Activated T-cell treated with anti-CD3 and anti-CD28 coated beads, Interleukin-2, amount 50 U/mL, for 4 hours (primary cell): ENCODE measurements at regions not wholly inside any gene's neighbourhood (a gene's known extent, or its start where the extent isn't known, plus 50 kb on each side); places are given as distances from the start of the nearest gene placed in this dataset.
A peak's percentile ranks its signal among the peaks of the same experiment; 100 is the strongest.

ENCODE experiments used
- ATAC-seq, 2 donors: fragments of 200-7000 bp; cut with Tn5 transposase; one replicate each; pipeline ENCODE4 v1.10.0; 2021
- DNase-seq: peaks from one replicate; pipeline ENCODE4 v3.0.0-alpha.2; 2020
- H3K27me3 Mint-ChIP-seq: one replicate; pipeline ENCODE4 v1.8.0; 2021; ENCODE audit warnings: low read depth, mixed read lengths
- H3K36me3 Mint-ChIP-seq: one replicate; pipeline ENCODE4 v1.8.0; 2022; ENCODE audit warnings: mixed read lengths; ENCODE audit not compliant: insufficient read depth
- H3K4me1 Mint-ChIP-seq: one replicate; pipeline ENCODE4 v1.8.0; 2021; ENCODE audit warnings: low read depth, mixed read lengths
- H3K4me3 Mint-ChIP-seq: one replicate; pipeline ENCODE4 v1.8.0; 2021; ENCODE audit warnings: mild to moderate bottlenecking, moderate library complexity, mixed read lengths
- H3K9me3 Mint-ChIP-seq: one replicate; pipeline ENCODE4 v1.8.0; 2021; ENCODE audit warnings: mixed read lengths

GRCh38 chr3:117998071-117998470 is 1036.6 kb downstream of the IGSF11 start:
- H3K9me3 Mint-ChIP-seq: no peaks in the 10 kb centered on the region
- H3K4me3 Mint-ChIP-seq: peak overlapping the region; percentile 11
- H3K4me1 Mint-ChIP-seq: no peaks in the 10 kb centered on the region
- DNase-seq (no peak), ATAC-seq (peak in 1 of 2 donors; percentile 8)
- peaks cover 5% of the 10 kb centered on the region for H3K27me3 Mint-ChIP-seq
- H3K36me3 Mint-ChIP-seq: no peaks in the 10 kb centered on the region

- Mint-ChIP-seq H3K4me1 (no peaks in the 10 kb centered on the region), H3K9me3 (no peaks in the 10 kb centered on the region), H3K27me3 (peaks cover 5% of the 10 kb centered on the region), H3K4me3 (no peak overlapping the region), H3K36me3 (no peaks in the 10 kb centered on the region)
- ATAC-seq (no peak), DNase-seq (no peak)
These were observed 1034.4 kb downstream of the IGSF11 start for GRCh38 chr3:118000219-118000618.

DNA sequence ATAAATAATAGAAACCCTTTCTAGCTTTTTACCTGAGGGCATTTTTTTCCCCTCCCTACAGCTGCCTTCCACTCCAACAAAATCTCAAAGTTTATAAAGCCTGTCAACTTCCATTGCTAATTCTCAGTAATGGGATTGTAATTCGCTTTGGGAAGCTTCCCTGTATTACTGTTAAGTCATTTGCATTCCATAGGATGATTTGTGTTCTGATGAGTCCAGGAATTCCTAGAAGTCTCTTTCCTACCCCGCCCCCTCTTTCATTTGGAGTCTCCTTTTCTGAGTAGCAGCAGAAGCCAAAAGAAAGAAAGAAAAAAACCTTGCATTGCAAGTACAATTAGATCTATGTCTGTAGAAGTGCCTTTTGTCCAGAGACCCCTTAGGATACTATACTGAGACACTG is 1033.3 kb downstream of the IGSF11 start:
- Mint-ChIP-seq H3K36me3 (no peaks in the 10 kb centered on the region), H3K9me3 (no peaks in the 10 kb centered on the region), H3K4me3 (no peak overlapping the region), H3K27me3 (peaks cover 5% of the 10 kb centered on the region), H3K4me1 (no peaks in the 10 kb centered on the region)
- no peak for DNase-seq
- ATAC-seq: no peak

- DNase-seq (no peak), ATAC-seq (no peak)
- Mint-ChIP-seq H3K4me1 (no peaks in the 10 kb centered on the region), H3K27me3 (no peaks in the 10 kb centered on the region), H3K36me3 (no peaks in the 10 kb centered on the region), H3K9me3 (peaks cover 18% of the 10 kb centered on the region), H3K4me3 (no peak overlapping the region)
These were observed 1022.7 kb downstream of the IGSF11 start for GRCh38 chr3:118011910-118012309.

DNA sequence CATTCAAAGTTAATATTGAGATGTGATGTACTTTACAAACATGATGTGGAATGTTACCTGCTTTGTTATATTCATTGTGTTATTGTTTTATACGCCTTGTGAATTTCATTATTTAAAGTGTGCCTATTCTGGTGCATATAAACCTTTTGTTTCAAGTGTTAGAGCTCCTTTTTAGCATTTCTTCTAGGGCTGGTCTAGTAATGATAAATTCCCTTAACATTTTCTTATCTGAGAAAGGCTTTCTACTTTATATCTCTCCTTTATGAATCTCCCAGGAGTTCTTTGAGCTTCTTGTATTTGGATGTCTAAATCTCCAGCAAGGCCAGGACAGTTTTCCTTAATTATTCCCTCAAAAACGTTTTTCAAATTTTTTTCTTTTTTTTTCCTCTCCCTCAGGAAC is 1005.6 kb downstream of the IGSF11 start:
- Mint-ChIP-seq H3K4me3 (no peak overlapping the region), H3K4me1 (no peaks in the 10 kb centered on the region), H3K9me3 (peaks cover 48% of the 10 kb centered on the region), H3K27me3 (no peaks in the 10 kb centered on the region), H3K36me3 (no peaks in the 10 kb centered on the region)
- DNase-seq (no peak), ATAC-seq (no peak)

GRCh38 chr3:118036215-118036614 is 998.4 kb downstream of the IGSF11 start:
- H3K9me3 Mint-ChIP-seq: peaks cover 27% of the 10 kb centered on the region
- no peaks in the 10 kb centered on the region for H3K27me3 Mint-ChIP-seq
- no peak for ATAC-seq
- no peaks in the 10 kb centered on the region for H3K4me1 Mint-ChIP-seq
- H3K4me3 Mint-ChIP-seq: no peak overlapping the region
- no peak for DNase-seq
- H3K36me3 Mint-ChIP-seq: no peaks in the 10 kb centered on the region

DNA sequence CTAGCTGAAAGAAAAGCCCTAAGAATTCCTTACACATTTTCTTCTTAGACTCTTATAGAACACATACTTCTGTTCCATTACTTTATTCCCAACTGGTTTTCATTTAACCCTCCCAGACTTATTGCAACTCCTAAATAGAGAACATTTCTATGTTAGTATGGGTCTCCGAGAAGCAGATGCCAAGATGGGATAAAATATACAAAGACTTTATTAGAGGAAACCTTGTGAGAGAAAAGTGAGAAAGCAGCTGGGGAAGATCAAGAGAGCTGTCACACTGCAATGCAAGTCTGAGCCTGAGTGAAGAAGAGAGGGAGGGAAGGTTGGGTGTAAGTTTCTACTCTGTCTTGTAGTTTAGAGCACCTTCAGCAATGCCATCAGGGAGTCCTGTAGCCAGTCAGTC is 979.3 kb downstream of the IGSF11 start:
- no peaks in the 10 kb centered on the region for H3K36me3 Mint-ChIP-seq
- H3K27me3 Mint-ChIP-seq: no peaks in the 10 kb centered on the region
- DNase-seq: no peak
- H3K4me3 Mint-ChIP-seq: no peak overlapping the region
- no peak for ATAC-seq
- no peaks in the 10 kb centered on the region for H3K4me1 Mint-ChIP-seq
- peaks cover 22% of the 10 kb centered on the region for H3K9me3 Mint-ChIP-seq

DNA sequence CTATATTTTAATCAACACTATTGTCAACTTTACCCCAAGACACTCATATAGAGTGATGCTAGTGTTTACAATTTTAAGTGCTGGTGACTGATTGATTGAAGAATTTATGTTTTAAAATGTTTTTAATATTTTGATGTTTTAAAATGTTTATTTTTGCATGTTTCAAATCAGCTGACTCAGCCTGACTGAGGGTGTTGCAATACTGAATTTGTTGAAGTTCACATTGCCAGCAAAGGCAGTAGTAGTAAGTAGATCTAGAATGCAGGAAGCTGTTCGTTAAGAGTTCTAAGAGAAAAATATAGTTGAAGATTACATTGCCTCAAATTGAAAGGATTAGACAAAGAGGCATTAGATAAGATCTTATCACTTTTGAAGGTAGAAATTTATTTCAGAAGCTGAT is 977.6 kb downstream of the IGSF11 start:
- no peaks in the 10 kb centered on the region for H3K27me3 Mint-ChIP-seq
- peaks cover 14% of the 10 kb centered on the region for H3K9me3 Mint-ChIP-seq
- DNase-seq (no peak), ATAC-seq (no peak)
- no peaks in the 10 kb centered on the region for H3K36me3 Mint-ChIP-seq
- no peak overlapping the region for H3K4me3 Mint-ChIP-seq
- no peaks in the 10 kb centered on the region for H3K4me1 Mint-ChIP-seq

GRCh38 chr3:118059096-118059495 is 975.5 kb downstream of the IGSF11 start:
- DNase-seq: no peak
- Mint-ChIP-seq H3K4me3 (no peak overlapping the region), H3K9me3 (peaks cover 14% of the 10 kb centered on the region), H3K4me1 (no peaks in the 10 kb centered on the region), H3K27me3 (no peaks in the 10 kb centered on the region), H3K36me3 (no peaks in the 10 kb centered on the region)
- ATAC-seq: no peak

DNA sequence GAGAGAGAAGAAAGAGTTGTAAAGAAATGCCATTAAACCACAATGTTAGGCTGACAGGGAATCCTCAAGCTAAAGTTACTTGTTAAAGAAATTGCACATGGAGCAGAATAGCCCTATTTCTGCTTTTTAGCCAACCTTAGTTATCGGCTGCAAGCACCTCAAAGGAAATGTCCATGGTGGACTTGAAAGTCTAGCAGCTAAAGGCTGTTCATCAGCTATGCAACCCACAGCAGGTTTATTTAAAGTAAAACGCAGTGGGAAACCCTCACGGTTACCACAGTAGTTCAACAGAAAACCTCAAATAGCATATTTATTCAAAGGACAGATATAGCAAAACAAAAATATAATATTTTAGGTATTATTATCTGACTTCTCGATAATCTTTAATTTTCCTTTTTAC is 967.2 kb downstream of the IGSF11 start:
- H3K27me3 Mint-ChIP-seq: no peaks in the 10 kb centered on the region
- peaks cover 12% of the 10 kb centered on the region for H3K9me3 Mint-ChIP-seq
- DNase-seq (no peak), ATAC-seq (no peak)
- H3K4me3 Mint-ChIP-seq: no peak overlapping the region
- no peaks in the 10 kb centered on the region for H3K4me1 Mint-ChIP-seq
- no peaks in the 10 kb centered on the region for H3K36me3 Mint-ChIP-seq

GRCh38 chr3:118075873-118076272 is 958.8 kb downstream of the IGSF11 start:
- Mint-ChIP-seq H3K4me1 (no peaks in the 10 kb centered on the region), H3K4me3 (no peak overlapping the region), H3K27me3 (no peaks in the 10 kb centered on the region), H3K9me3 (peaks cover 23% of the 10 kb centered on the region), H3K36me3 (no peaks in the 10 kb centered on the region)
- DNase-seq: no peak
- ATAC-seq: no peak

- DNase-seq (no peak), ATAC-seq (no peak)
- no peak overlapping the region for H3K4me3 Mint-ChIP-seq
- H3K4me1 Mint-ChIP-seq: no peaks in the 10 kb centered on the region
- H3K27me3 Mint-ChIP-seq: no peaks in the 10 kb centered on the region
- peaks cover 17% of the 10 kb centered on the region for H3K9me3 Mint-ChIP-seq
- no peaks in the 10 kb centered on the region for H3K36me3 Mint-ChIP-seq
These were observed 957.3 kb downstream of the IGSF11 start for GRCh38 chr3:118077332-118077731.

GRCh38 chr3:118080889-118081288 is 953.8 kb downstream of the IGSF11 start:
- no peaks in the 10 kb centered on the region for H3K36me3 Mint-ChIP-seq
- no peaks in the 10 kb centered on the region for H3K27me3 Mint-ChIP-seq
- ATAC-seq (no peak), DNase-seq (no peak)
- peaks cover 5% of the 10 kb centered on the region for H3K9me3 Mint-ChIP-seq
- no peaks in the 10 kb centered on the region for H3K4me1 Mint-ChIP-seq
- H3K4me3 Mint-ChIP-seq: no peak overlapping the region

- Mint-ChIP-seq H3K36me3 (no peaks in the 10 kb centered on the region), H3K9me3 (peaks cover 15% of the 10 kb centered on the region), H3K27me3 (no peaks in the 10 kb centered on the region), H3K4me3 (no peak overlapping the region), H3K4me1 (no peaks in the 10 kb centered on the region)
- no peak for ATAC-seq
- no peak for DNase-seq
These were observed 946.0 kb downstream of the IGSF11 start for GRCh38 chr3:118088696-118089095.

DNA sequence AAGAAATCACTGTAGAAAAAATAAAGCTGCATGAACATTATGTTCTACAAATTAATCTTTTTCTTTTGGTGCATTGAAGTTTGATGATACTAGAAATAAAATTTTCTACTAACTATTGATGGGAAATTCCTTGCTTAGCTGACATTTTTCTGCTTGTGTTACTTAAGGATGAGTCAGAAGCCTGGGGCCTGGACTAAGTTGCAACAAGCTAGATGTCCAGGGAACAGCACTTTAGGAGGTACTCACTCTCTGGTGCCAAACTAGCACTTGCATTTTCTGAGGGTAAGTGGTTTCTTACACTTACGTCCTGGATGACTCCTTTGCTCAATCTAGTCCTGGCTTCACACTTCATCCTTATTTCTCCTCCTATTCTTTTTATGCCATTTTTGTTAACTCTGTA is 945.1 kb downstream of the IGSF11 start:
- Mint-ChIP-seq H3K27me3 (no peaks in the 10 kb centered on the region), H3K4me3 (no peak overlapping the region), H3K36me3 (no peaks in the 10 kb centered on the region), H3K9me3 (peaks cover 15% of the 10 kb centered on the region), H3K4me1 (no peaks in the 10 kb centered on the region)
- no peak for DNase-seq
- no peak for ATAC-seq

DNA sequence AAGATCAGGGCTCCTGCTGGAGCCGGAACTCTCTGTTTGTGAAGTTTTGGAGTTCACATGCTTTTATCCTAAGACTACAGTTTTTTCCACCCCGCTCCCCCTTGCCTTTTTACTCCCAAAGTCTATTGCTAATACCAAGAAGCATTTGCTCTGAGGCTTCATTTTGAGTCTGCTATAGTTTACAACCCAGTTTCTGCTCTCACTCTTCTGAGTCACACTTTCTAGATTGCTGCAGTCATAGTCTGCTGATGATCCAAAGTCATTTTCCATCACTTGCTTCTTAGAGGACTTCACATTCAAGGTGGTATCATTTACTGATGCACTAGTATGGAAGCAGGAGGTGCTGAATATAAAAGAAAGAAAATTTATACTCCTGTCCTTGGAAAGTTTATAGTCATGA is 937.4 kb downstream of the IGSF11 start:
- Mint-ChIP-seq H3K9me3 (peaks cover 16% of the 10 kb centered on the region), H3K36me3 (no peaks in the 10 kb centered on the region), H3K4me1 (no peaks in the 10 kb centered on the region), H3K27me3 (no peaks in the 10 kb centered on the region), H3K4me3 (no peak overlapping the region)
- ATAC-seq (no peak), DNase-seq (no peak)
